ENCODE measurements at regions not wholly inside any gene's neighbourhood (a gene's known extent, or its start where the extent isn't known, plus 50 kb on each side); places are given as distances from the start of the nearest gene placed in this dataset.

- no peaks in the 10 kb centered on the region for H3K36me3 Mint-ChIP-seq (ENCODE audit: low read depth)
- no peaks in the 10 kb centered on the region for H3K9me3 Mint-ChIP-seq
- no peaks in the 10 kb centered on the region for H3K4me1 Mint-ChIP-seq
- no peaks in the 10 kb centered on the region for H3K27me3 Mint-ChIP-seq (ENCODE audit: low read depth)
- H3K27ac Mint-ChIP-seq: no peak overlapping the region
- H3K4me3 Mint-ChIP-seq: no peak overlapping the region
- TF ChIP-seq CTCF (IDR thresholded peaks at IDR 0.05; ENCODE audit: unreplicated experiment in 3 of 3): no peak
Observed at GRCh38 chr16:72470541-72470940, 298.6 kb upstream of the PMFBP1 start.

GRCh38 chr16:72469932-72470331 is 298.0 kb upstream of the PMFBP1 start:
- no peak overlapping the region for H3K4me3 Mint-ChIP-seq
- H3K9me3 Mint-ChIP-seq: no peaks in the 10 kb centered on the region
- H3K27ac Mint-ChIP-seq: no peak overlapping the region
- H3K4me1 Mint-ChIP-seq: no peaks in the 10 kb centered on the region
- H3K36me3 Mint-ChIP-seq (ENCODE audit: low read depth): no peaks in the 10 kb centered on the region
- H3K27me3 Mint-ChIP-seq (ENCODE audit: low read depth): no peaks in the 10 kb centered on the region
- TF ChIP-seq CTCF (IDR thresholded peaks at IDR 0.05; ENCODE audit: unreplicated experiment in 3 of 3): no peak

- Mint-ChIP-seq H3K27ac (no peak overlapping the region), H3K9me3 (no peaks in the 10 kb centered on the region), H3K4me1 (no peaks in the 10 kb centered on the region), H3K27me3 (ENCODE audit: low read depth) (no peaks in the 10 kb centered on the region), H3K36me3 (ENCODE audit: low read depth) (no peaks in the 10 kb centered on the region), H3K4me3 (no peak overlapping the region)
- TF ChIP-seq CTCF (IDR thresholded peaks at IDR 0.05; ENCODE audit: unreplicated experiment in 3 of 3): no peak
Observed at GRCh38 chr16:72468582-72468981, 296.6 kb upstream of the PMFBP1 start.

- H3K27ac Mint-ChIP-seq: no peak overlapping the region
- H3K27me3 Mint-ChIP-seq (ENCODE audit: low read depth): no peaks in the 10 kb centered on the region
- H3K9me3 Mint-ChIP-seq: no peaks in the 10 kb centered on the region
- H3K4me3 Mint-ChIP-seq: no peak overlapping the region
- no peaks in the 10 kb centered on the region for H3K36me3 Mint-ChIP-seq (ENCODE audit: low read depth)
- no peaks in the 10 kb centered on the region for H3K4me1 Mint-ChIP-seq
- TF ChIP-seq CTCF (IDR thresholded peaks at IDR 0.05; ENCODE audit: unreplicated experiment in 3 of 3): peak; percentile 50 to 67 (median 52)
Observed at GRCh38 chr16:72467157-72467759, 295.3 kb upstream of the PMFBP1 start.

GRCh38 chr16:72464597-72465368 is 292.8 kb upstream of the PMFBP1 start:
- no peaks in the 10 kb centered on the region for H3K36me3 Mint-ChIP-seq (ENCODE audit: low read depth)
- no peak overlapping the region for H3K27ac Mint-ChIP-seq
- H3K4me3 Mint-ChIP-seq: no peak overlapping the region
- no peaks in the 10 kb centered on the region for H3K4me1 Mint-ChIP-seq
- no peaks in the 10 kb centered on the region for H3K27me3 Mint-ChIP-seq (ENCODE audit: low read depth)
- TF ChIP-seq CTCF (IDR thresholded peaks at IDR 0.05; ENCODE audit: unreplicated experiment in 3 of 3): no peak
- no peaks in the 10 kb centered on the region for H3K9me3 Mint-ChIP-seq

- H3K36me3 Mint-ChIP-seq (ENCODE audit: low read depth): no peaks in the 10 kb centered on the region
- H3K27me3 Mint-ChIP-seq (ENCODE audit: low read depth): no peaks in the 10 kb centered on the region
- no peaks in the 10 kb centered on the region for H3K4me1 Mint-ChIP-seq
- H3K4me3 Mint-ChIP-seq: no peak overlapping the region
- H3K9me3 Mint-ChIP-seq: no peaks in the 10 kb centered on the region
- H3K27ac Mint-ChIP-seq: no peak overlapping the region
- no peak for TF ChIP-seq CTCF (IDR thresholded peaks at IDR 0.05; ENCODE audit: unreplicated experiment in 3 of 3)
Observed at GRCh38 chr16:72464052-72464451, 292.1 kb upstream of the PMFBP1 start.

All from nephron (organoid).